Inflammatory macrophage (primary cell): ENCODE measurements at regions not wholly inside any gene's neighbourhood (a gene's known extent, or its start where the extent isn't known, plus 50 kb on each side); places are given as distances from the start of the nearest gene placed in this dataset.

Experiments
- DNase-seq, 2 donors: peaks; one replicate each; pipeline ENCODE4 v3.0.0-alpha.2; 2020 to 2022

DNA sequence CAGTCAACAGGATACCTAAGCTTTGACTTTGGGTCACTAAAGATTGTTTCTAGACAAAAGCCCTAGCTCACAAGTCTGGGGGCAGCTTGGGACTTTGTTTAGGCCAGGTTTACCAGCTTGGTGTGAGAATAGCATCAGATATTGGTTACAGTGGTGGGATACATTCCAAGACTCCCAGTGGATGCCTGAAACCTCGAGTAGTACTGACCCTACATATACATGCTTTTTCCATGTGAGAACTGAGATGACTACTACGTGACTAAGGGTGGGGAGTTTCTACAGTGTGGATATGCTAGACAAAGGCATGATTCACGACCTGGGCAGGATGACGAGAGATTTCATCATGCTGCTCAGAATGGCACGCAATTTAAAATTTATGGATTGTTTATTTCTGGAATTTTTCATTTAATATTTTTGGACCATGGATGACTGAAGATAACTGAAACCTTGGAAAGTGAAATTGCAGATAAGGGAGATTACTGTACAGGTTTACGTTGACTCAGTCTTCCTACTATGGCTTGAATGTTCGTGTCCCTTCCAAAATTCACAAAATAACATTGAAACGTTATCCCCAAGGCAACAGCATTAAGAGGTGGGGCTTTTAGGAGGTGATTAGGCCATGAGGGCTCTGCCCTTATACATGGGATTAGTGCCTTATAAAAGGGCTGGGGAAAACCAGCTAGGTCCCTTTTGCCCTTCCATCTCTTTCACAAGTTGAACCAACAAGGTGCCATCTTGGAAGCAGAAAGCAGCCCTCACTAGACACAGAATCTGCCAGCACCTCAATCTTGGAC, 50.2 kb upstream of the CTAGE1 start:
- DNase-seq: no peak

GRCh38 chr18:22468554-22468891, 50.8 kb upstream of the CTAGE1 start:
- DNase-seq: no peak

GRCh38 chr18:22469061-22469734, 51.5 kb upstream of the CTAGE1 start:
- DNase-seq: no peak

GRCh38 chr18:22469926-22470247, 52.2 kb upstream of the CTAGE1 start:
- no peak for DNase-seq

- DNase-seq: no peak
Observed at GRCh38 chr18:22470248-22471235, 52.8 kb upstream of the CTAGE1 start.

DNA sequence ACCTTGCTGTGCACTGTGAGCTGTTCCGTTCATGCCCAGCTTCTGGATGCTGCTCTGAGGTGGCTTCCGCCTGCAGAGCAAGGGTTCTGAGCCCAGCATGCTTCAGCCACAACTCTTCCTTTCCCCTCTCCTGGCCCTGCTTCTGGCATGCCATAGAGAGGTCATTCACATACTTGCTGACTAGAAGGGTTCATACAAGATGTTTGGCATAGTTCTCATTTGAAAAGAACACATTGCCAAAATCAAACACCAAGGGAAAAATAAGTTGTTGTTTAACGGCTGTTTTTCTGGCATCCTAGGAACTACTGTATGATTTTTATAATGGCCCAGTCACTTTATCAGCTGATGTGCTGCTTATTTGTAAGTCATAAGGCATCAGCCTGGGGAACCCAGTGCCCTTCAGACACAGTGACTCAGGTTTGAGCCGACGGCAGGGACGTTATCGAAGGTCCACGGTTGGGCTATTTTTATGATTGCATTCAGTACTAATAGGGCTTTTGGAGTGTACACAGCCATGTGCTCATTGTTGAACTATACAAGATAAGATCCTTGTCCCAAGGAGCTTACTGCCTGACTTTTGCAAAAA, 53.9 kb upstream of the CTAGE1 start:
- no peak for DNase-seq

DNA sequence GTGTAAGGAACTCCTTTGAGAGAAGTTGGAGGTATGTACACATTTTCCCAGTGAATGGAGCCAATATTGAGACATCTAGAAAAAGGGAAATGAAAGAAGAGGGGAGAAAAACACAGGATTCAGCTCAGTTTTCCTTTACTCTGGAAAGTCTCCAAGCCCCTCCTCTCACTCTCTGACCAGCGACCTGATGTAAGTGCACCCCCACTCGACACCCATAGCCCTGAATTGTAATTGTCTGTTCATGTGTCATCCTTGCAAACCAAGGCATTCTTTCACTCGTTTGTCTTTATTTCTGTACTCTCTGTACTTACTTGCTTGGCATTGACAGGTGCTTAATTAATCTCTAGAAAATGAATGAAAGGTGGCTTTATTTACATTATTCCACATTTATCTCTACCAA, 55.7 kb upstream of the CTAGE1 start:
- DNase-seq: no peak

DNA sequence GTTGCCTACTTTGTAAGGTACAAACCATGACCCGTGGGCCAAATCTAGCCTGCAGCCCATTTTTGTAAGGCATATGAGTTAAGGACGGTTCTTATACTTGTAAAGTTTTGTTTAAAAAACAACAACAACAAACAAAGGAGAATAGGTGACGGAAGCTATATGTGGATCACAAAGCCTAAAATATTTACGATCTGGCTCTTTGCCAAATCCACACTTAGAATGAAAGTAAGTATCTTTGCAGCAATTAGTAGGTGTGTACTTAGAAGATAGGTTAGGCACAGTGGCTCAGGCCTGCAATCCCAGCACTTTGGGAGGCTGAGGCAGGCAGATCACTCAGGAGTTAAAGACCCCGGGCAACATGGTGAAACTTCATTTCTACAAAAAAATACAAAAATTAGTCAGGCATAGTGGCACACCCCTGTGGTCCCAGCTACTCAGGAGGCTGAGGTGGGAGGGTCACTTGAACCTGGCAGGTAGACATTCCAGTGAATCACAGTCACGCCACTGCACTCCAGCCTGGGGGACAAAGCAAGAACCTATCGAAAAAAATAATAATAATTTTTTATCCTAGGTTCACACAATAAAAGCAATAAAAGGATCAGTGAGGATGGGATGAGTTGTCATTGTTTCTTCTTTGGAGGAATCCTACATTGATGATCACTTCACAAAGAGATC, 57.8 kb upstream of the CTAGE1 start:
- DNase-seq: no peak

GRCh38 chr18:22477222-22477621, 59.5 kb upstream of the CTAGE1 start:
- DNase-seq: no peak

DNA sequence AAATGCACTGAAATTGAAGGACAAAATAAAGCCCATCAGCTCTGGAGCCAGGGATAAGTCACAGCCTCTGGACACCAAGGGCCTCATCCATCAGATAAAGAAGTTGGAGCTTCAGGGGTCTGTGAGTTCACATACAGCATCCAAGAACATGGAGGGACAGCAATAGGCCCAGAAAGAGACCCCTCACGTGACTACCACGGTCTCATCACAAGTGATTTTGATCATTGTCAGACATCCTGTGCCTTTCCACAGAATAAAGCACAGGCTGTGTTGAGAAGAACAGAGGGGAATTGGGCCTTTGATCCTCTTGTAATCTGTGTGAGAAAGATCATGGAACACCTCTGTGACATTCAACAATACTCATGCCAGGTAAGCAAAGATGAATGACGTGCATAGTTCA, 65.2 kb upstream of the CTAGE1 start:
- no peak for DNase-seq

DNA sequence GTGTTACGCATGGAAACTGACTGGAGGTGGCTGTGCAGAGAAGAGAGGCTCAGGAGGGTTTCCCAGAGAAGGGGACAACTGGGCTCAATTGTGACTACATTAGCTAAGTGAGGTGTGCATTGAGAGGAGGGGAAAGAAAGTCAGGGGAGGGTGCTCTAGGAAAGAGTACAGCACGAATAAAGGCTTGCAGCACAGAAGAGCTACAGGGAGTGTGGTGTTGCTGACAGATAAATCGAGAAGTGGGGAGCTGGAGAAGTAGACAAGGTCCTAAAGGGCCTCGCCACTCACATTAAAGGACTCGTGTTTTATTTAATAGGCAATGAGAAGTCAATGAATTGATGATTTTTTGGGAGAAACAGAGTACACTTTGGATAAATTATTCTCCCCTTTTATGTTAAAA, 65.7 kb upstream of the CTAGE1 start:
- DNase-seq: no peak

DNA sequence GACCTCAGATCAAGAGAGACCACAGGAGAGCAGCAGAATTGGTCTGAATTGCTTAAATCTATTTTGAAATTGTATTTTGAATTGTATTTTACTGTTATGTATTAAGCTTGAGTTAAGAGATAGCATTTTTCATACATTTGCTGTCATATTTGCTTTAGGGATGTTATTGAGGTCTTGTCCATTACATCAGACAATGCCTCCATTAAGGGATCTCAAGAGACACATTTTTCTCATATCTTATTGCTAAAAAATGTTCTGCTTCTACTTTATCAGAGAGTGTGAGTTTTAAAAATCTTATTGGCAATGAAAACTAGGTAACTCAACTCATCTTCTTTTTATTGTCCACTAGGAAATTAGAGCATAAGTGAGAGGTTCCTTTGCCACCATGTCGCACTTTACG, 66.8 kb upstream of the CTAGE1 start:
- DNase-seq: no peak

DNA sequence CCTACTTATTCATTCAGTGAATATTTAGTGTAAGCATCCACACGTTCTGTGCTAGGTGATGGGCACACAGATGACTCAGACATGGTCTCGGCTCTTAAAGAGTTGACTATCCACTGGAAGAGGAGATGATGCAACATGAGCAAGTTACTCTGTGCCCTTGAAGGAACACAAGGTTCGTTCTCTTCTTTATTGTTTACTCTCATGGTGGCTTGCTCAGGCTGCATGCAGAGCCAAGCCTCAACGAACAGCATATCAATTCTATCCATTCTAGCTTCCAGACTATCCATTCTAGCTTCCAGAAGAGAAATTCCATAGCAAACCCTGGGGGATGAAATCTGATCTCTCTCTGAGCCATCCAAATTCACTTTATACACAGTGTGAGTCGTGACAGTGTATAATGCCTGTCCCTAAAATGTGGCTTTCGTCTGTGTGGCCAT, 68.1 kb upstream of the CTAGE1 start:
- DNase-seq: no peak

DNA sequence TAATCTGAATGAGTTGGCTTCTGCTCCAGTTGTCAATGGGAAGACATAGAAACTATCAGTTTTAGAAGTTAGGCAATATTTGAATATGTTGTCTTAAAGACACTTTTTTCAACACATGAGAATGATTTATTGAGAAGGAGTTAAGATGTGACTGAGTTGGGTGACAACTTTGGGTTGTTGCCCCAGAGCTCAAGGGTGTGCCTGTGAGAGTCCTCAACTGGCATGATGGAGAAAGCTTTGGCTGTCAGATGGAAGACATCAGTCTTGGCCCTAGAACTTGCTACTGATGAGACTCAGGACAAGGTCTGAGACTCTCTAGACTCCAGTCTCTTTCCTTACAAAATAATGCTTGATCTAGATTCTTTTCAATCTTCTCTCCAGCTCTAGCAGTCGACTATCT, 69.0 kb upstream of the CTAGE1 start:
- DNase-seq: no peak

DNA sequence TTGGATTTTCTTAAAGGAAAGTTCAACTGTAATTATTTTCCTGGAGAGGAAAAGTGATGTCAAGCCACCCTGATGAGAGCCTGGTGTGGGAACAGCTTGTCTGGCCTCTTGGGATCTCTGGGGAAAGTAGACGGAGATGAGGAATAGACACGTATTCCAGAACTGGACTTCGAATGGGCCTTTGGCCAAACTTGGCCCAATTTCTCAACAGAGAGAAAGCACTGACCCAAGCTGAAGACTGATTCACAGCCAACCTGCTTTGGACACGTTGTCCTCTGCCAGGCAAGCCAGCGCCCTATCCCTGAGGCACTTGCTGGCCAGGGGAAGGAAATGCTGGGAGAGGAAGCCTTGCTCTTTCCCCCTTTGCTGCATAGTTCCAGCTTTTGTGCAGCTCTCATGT, 70.8 kb upstream of the CTAGE1 start:
- DNase-seq: no peak

DNA sequence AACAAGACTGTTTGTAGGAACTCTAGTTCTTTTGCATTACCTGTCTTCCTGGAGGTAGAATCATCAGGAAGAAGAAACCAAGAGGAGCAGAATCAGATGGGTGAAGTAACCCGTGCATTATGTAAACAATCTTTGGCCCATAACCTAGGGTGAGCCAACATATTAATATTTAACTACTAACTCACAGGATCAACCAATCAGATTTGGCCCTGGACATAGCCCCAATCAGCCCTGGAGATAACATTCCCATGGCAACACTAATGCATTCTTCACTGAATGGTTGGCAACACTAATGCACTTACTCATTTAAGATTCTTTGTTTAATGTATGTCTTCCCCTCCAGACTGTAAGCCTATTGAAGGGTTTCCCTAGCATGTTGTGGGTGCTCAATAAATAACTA, 72.0 kb upstream of the CTAGE1 start:
- DNase-seq: no peak

- DNase-seq: no peak
Observed at GRCh38 chr18:22490429-22490846, 72.7 kb upstream of the CTAGE1 start.

GRCh38 chr18:22493255-22493654, 75.5 kb upstream of the CTAGE1 start:
- no peak for DNase-seq

DNA sequence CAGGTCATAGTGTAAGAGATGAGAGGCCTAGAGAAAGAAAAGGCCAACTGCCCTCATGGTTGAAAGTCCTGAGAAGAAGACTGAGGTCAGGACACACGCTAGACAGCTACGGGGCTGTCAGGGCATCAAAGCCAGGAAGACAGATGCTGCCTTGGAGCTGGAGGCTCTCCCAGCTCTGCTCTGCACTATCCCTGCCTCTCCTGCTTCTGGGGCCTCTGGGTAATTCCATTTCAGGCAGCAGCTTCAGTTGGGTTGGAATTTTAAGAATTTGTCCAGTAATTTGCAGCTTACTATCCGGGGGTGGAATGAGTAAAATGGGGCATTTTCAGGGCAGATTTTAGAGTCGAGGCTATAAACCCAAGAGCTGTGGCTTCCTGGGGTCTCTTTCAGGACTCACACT, 76.2 kb upstream of the CTAGE1 start:
- no peak for DNase-seq

DNA sequence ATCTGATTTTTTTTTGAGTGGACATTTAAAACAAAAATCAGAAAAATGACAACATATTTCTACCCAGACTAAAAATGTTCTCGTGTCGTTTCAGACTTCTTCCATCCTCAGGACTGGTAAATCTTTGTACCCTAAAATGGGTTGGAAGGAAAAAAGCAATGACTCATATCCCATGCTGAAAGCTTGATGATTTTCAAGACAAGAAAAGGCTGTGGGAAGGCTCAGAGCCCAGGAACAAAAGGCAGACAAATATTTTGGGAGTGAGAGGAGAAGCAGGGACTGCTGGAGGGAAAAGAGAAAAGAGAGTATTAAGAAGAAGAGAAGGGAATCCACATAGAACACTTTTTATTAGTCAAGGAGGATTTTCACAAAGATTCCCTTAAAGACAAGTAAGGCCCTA, 77.1 kb upstream of the CTAGE1 start:
- no peak for DNase-seq

DNA sequence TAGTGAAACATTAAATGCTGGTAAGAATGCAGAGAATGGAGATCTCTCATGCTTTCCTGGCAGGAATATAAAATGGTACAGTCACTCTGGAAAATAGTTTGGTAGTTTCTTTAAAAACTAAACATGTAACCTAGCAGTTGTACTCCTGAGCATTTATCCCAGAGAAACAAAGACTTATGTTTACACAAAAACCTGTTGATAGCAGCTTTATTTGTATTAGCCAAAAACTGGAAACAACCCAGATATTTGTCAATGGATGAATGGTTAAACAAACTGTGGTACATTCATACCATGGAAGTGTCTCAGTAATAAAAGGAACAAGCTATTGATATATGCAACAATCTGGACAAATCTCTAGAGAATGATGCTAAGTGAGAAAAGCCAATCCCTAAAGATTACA, 81.7 kb upstream of the CTAGE1 start:
- DNase-seq: no peak

- no peak for DNase-seq
Observed at GRCh38 chr18:22503803-22504202, 86.1 kb upstream of the CTAGE1 start.
